Ovary (tissue), 3 donors: ENCODE measurements at regions not wholly inside any gene's neighbourhood (a gene's known extent, or its start where the extent isn't known, plus 50 kb on each side); places are given as distances from the start of the nearest gene placed in this dataset.

Source experiments
- CTCF ChIP-seq, 3 donors: fragments of 450-650 bp in 2 of 3; fragments of 200-600 bp in 1 of 3; IDR thresholded peaks; one replicate each; pipeline versions ENCODE4 v1.5.1 to v1.8.0; 2016 to 2022; ENCODE audit warnings: antibody characterized with exemption in 3 of 3, mild to moderate bottlenecking in 1 of 3
- EP300 ChIP-seq: sonication (generic); formaldehyde crosslinking; IDR thresholded peaks from one replicate; pipeline ENCODE4 v1.6.1; 2017; ENCODE audit warnings: antibody characterized with exemption
- POLR2A ChIP-seq: fragments of 450-650 bp; IDR thresholded peaks from one replicate; pipeline ENCODE4 v1.6.1; 2017; ENCODE audit warnings: antibody characterized with exemption, mild to moderate bottlenecking, moderate library complexity
- donor health status: DM: no; HTN: no; CAD: no.

DNA sequence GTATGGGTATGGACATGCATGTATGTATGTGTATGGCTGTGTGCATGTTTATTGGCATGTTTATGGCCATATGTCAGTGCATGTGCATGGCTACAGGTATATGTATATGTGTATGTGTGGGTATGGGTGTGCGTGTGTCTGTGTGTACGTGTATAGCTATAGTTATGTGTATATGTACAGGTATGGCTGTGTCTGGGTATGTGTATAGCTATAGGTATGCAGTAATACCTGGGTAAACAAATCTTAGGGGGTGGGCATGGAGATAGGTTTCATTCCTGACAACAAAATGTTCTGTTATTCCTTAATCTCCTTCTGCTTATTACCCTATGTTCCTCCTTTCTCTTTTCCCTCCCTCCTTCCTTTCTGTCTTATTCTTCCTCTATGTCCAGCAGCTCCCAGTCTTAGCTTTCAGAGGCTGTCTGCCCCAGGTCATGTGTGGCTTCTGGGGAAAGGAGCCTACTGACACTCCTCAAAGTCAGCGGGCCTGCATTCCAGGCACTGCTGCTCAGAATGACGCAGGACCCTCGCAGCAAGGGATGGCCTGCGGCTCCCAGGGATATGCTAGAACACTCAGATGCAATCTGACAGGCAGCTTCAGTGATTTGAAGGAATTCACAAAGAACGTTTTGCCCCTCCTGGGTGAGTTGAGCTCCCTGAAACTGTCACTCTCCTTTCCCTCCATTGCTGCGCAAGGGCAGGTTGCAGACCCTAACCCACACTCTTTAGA is 139.3 kb upstream of the PHACTR1 start:
- TF ChIP-seq POLR2A: no peak
- TF ChIP-seq CTCF (IDR thresholded peaks at IDR 0.05): no peak
- TF ChIP-seq EP300: no peak
